ENCODE measurements at regions not wholly inside any gene's neighbourhood (a gene's known extent, or its start where the extent isn't known, plus 50 kb on each side); places are given as distances from the start of the nearest gene placed in this dataset.

- peak; percentile 60 for DNase-seq
These were observed 145.2 kb upstream of the ETS2 start for GRCh38 chr21:38660333-38661196.

- DNase-seq = peak; percentile 52
These were observed 144.4 kb upstream of the ETS2 start for GRCh38 chr21:38661197-38661871.

DNA sequence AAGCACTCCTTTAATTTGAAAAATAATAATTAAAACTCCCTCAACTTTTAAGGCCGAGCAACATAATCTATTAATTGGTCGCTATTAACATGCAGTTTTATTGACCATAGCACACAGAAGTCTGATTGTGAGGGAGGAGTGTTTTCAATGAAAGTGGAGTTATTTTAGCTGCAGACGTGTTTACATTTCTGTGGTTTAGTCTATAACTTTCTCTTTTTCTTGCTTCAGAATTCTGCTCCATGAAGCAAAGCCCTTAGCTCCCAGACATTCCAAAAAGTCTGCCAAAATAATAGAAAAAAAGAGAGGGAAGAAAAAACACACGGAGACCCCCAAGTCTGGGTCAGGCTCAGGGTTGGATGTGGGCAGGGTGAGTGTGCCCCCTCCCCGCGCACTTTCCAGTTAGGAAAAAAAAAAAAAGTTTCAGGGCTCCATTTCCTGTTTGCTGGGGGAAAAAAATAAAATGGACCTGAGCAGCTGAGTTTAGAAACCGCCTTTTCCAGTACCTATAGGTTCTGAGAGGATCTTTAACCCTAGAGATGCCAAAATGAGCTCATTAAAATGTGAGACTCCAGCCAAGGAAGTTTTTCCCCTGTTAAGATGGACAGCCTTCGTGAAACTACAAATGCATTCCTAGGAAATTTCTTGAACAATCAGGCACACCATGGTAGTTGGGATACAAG lies 143.7 kb upstream of the ETS2 start:
- DNase-seq = no peak

- DNase-seq = no peak
These were observed 142.4 kb upstream of the ETS2 start for GRCh38 chr21:38663282-38663681.

- DNase-seq = no peak
These were observed 141.4 kb upstream of the ETS2 start for GRCh38 chr21:38664315-38664714.

GRCh38 chr21:38664841-38665240 lies 140.9 kb upstream of the ETS2 start:
- DNase-seq = no peak

DNA sequence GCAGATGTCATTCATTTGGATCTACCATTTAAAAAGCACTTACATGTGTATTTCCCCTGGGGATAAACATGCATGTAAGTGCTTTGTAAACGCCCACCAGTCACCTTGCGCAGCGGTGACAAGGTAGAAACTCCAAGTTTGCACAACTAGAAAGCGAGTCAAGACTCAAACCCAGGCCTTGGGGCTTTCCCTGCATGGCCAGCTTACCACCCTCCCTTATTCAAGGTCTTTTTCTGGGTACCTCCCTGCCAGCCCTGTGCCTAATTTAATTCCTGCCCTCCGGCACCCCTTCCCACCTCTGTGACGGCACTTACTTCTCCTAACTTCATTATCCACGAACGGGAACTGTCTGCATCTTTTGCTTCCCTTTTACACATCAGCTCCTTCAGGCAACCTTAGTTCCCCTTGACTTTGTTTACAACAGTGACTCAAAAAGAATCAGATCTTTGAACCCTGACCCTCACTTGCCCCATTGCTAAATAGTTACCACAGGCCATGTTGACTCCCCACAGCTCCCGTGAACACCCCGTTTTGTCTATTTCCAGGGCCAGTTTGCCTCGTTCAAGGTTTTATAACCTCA lies 138.3 kb upstream of the ETS2 start:
- DNase-seq = no peak

DNA sequence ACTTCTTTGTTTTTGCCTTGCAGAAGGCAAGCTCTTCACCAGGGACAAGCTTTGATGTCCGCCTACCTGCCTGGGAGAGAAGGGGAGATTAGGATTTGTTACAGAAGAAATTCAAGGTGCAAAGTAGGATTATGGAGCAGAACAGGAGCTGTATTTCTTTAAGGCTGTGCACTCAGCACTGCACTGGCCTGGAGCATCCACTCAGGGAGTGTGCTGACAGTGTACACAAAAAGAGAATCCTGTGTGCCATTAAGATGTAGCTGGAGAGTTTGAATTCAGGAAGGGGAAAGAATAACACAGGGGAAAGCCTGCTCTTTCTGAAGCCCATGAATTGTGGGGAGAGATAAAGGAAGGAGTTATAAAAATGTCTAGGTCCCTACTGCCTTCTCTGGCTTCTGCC lies 137.7 kb upstream of the ETS2 start:
- DNase-seq = no peak

- no peak for DNase-seq
These were observed 137.2 kb upstream of the ETS2 start for GRCh38 chr21:38668541-38668940.

- DNase-seq = no peak
These were observed 136.5 kb upstream of the ETS2 start for GRCh38 chr21:38669186-38669585.

GRCh38 chr21:38670861-38671260 lies 134.9 kb upstream of the ETS2 start:
- no peak for DNase-seq

- no peak for DNase-seq
These were observed 134.0 kb upstream of the ETS2 start for GRCh38 chr21:38671773-38672172.

GRCh38 chr21:38675182-38675824 lies 130.4 kb upstream of the ETS2 start:
- peak; percentile 58 for DNase-seq

GRCh38 chr21:38678827-38679226 lies 126.9 kb upstream of the ETS2 start:
- DNase-seq = no peak

- DNase-seq = no peak
These were observed 126.2 kb upstream of the ETS2 start for GRCh38 chr21:38679534-38679933.

GRCh38 chr21:38680401-38680800 lies 125.3 kb upstream of the ETS2 start:
- DNase-seq = no peak

DNA sequence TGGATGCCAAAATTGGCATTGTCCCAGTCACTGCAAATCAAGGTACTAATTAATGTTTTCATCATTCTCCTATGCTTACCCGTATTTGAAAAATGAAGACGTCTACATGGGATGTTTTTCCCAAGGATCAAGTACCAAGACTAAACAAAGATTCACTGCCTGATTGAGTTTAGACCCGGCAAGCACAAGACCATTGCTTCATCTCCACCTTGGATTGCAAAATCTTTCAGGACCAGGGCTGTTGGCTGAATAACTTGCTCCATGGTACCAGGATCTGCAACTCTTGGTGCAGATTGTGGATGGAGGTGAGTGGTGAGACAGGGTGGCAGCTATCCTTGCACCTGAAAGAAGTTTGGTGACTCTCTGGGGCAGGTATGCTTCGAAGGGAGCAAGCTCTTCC lies 122.5 kb upstream of the ETS2 start:
- DNase-seq = no peak

DNA sequence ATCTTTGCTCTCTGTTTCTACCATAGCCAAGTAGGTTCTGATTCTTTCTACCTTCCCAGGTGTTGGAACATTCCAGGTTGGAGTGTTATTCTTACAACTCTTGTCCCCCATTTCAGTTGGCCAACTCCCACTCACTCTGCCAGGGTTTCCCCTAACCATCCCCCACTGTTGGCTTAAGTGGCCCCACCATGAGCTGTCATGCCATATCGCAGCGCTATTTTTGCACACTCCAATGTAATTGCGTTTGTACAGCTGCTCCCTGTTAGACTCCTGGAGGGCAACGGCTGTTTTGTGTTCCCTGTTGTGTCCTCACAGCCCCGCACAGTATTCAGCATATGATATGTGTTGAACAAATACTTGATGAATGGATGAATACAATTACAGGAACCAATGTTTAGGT lies 117.7 kb upstream of the ETS2 start:
- no peak for DNase-seq

GRCh38 chr21:38691631-38692030 lies 114.1 kb upstream of the ETS2 start:
- no peak for DNase-seq

DNA sequence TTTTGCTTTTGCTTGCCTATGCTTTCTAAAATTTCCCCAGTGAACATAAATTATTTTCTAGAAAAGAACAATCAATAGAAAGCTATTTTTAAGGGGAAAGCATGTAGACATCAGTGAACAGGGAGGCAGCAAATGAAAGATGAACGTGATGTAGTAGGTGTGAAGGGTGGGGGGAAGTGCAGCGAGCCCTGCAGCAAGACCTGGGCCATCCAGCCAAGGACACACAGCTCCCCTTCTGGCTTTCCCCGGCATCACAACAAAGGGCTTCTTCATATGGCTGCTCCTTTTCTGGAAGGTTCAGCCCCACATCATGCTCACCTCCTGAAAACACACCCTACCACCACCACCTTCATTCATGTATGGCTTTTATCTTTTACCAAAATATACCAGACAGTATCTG lies 109.2 kb upstream of the ETS2 start:
- DNase-seq = no peak

GRCh38 chr21:38699048-38699447 lies 106.7 kb upstream of the ETS2 start:
- DNase-seq = no peak

GRCh38 chr21:38702196-38702595 lies 103.5 kb upstream of the ETS2 start:
- DNase-seq = no peak

DNA sequence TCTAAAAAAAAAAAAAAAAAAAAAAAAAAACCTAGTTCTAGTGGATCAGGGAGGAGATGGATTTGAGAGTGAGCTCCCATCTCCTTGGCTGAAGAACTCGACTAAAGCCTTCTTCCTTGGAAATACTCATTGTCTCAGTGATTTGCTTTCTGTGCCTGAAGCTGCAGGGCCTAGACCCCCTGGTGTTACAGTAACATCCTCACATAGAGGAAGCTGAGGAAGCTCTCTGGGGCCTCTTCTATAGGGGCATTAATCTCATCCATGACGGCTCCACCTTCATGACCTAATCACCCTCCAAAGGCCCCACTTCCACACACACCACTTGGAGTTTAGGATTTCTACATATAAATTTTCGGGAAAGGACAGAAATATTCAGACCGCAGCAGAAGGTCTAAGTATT lies 95.9 kb upstream of the ETS2 start:
- DNase-seq = no peak

All from right hindlimb (tissue), 1 donor.